ENCODE measurements at regions not wholly inside any gene's neighbourhood (a gene's known extent, or its start where the extent isn't known, plus 50 kb on each side); places are given as distances from the start of the nearest gene placed in this dataset.

DNA sequence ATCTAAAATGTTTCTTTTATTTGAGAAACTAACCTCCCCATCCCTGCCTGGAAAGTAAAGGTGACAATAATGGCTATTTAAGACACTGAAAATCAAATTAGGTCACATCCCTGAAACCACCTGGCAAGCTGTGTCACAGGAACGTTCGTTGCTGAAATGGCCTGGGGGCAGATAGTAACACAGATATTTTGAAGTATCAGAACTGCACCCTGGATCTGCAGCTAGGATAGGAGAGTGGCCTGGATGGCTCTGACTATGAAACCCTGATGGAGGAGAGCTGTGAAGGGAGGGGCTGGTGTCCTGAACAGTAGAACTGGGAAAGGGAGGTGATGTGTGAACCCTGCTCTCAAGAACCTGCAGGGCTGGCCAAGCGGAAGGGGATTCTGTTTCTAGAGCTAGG lies 648.3 kb upstream of the CFAP20DC start:
- TF ChIP-seq POLR2AphosphoS5 (IDR thresholded peaks at IDR 0.05; ENCODE audit: low read depth, low read length) (no peak), TAF1 (IDR thresholded peaks at IDR 0.05; ENCODE audit: borderline replicate concordance, insufficient read depth, low read length) (no peak), REST (IDR thresholded peaks at IDR 0.05; ENCODE audit: insufficient read depth in 1 of 2, low read depth in 2 of 2, low read length in 2 of 2) (no peak), SIN3A (IDR thresholded peaks at IDR 0.05; ENCODE audit: borderline replicate concordance, insufficient read depth, low read length) (no peak), FOXP2 (optimal IDR thresholded peaks at IDR 0.05; ENCODE audit: borderline replicate concordance, extremely low read depth, extremely low read length, insufficient read depth) (no peak)

GRCh38 chr3:59696783-59697182 lies 647.0 kb upstream of the CFAP20DC start:
- TF ChIP-seq SIN3A (IDR thresholded peaks at IDR 0.05; ENCODE audit: borderline replicate concordance, insufficient read depth, low read length) (no peak), FOXP2 (optimal IDR thresholded peaks at IDR 0.05; ENCODE audit: borderline replicate concordance, extremely low read depth, extremely low read length, insufficient read depth) (no peak), REST (IDR thresholded peaks at IDR 0.05; ENCODE audit: insufficient read depth in 1 of 2, low read depth in 2 of 2, low read length in 2 of 2) (no peak), POLR2AphosphoS5 (IDR thresholded peaks at IDR 0.05; ENCODE audit: low read depth, low read length) (no peak), TAF1 (IDR thresholded peaks at IDR 0.05; ENCODE audit: borderline replicate concordance, insufficient read depth, low read length) (no peak)

GRCh38 chr3:59695860-59696259 lies 646.0 kb upstream of the CFAP20DC start:
- TF ChIP-seq FOXP2 (optimal IDR thresholded peaks at IDR 0.05; ENCODE audit: borderline replicate concordance, extremely low read depth, extremely low read length, insufficient read depth) (no peak), POLR2AphosphoS5 (IDR thresholded peaks at IDR 0.05; ENCODE audit: low read depth, low read length) (no peak), TAF1 (IDR thresholded peaks at IDR 0.05; ENCODE audit: borderline replicate concordance, insufficient read depth, low read length) (no peak), REST (IDR thresholded peaks at IDR 0.05; ENCODE audit: insufficient read depth in 1 of 2, low read depth in 2 of 2, low read length in 2 of 2) (no peak), SIN3A (IDR thresholded peaks at IDR 0.05; ENCODE audit: borderline replicate concordance, insufficient read depth, low read length) (no peak)

DNA sequence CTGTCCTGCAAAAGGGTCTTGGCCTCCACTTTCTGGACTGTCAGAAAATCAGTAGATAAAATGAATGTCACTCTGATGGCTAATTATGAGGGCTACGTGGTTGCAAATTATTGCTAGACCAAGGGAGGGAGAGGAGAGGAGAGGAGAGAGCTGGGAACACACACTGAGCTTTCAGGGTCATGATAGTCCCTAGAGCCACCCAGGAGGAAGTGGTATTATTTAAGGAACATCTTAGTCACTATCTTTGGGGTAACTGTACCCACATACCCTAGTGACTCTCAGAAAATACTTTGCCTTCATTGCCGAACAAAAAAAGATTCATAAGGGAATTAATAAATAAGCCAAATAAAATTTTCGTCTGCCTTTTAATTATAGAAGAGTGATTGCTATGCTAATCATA lies 642.3 kb upstream of the CFAP20DC start:
- TF ChIP-seq POLR2AphosphoS5 (IDR thresholded peaks at IDR 0.05; ENCODE audit: low read depth, low read length) (no peak), REST (IDR thresholded peaks at IDR 0.05; ENCODE audit: insufficient read depth in 1 of 2, low read depth in 2 of 2, low read length in 2 of 2) (no peak), FOXP2 (optimal IDR thresholded peaks at IDR 0.05; ENCODE audit: borderline replicate concordance, extremely low read depth, extremely low read length, insufficient read depth) (no peak), TAF1 (IDR thresholded peaks at IDR 0.05; ENCODE audit: borderline replicate concordance, insufficient read depth, low read length) (no peak), SIN3A (IDR thresholded peaks at IDR 0.05; ENCODE audit: borderline replicate concordance, insufficient read depth, low read length) (no peak)

DNA sequence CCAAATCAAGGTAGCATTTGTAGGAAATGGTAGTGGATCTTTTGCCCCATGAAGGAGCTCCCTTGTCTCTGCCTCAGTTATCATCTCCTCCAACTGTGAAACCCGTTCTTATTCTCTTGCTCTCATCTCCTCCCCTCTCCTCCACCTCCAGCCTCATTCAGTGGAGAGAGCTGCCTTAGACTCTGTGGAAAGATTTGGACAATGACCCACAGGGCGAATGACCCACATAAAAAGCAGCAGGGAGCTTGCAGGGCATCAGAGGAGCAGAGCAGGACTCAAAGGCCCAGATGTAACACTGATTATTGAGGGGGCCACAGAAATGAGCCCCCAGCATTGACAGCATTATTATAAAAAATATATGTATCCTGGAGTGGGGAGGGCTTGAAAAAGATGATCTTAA lies 641.1 kb upstream of the CFAP20DC start:
- no peak for TF ChIP-seq TAF1 (IDR thresholded peaks at IDR 0.05; ENCODE audit: borderline replicate concordance, insufficient read depth, low read length)
- no peak for TF ChIP-seq FOXP2 (optimal IDR thresholded peaks at IDR 0.05; ENCODE audit: borderline replicate concordance, extremely low read depth, extremely low read length, insufficient read depth)
- TF ChIP-seq SIN3A (IDR thresholded peaks at IDR 0.05; ENCODE audit: borderline replicate concordance, insufficient read depth, low read length): no peak
